ENCODE measurements at regions not wholly inside any gene's neighbourhood (a gene's known extent, or its start where the extent isn't known, plus 50 kb on each side); places are given as distances from the start of the nearest gene placed in this dataset.
A peak's percentile ranks its signal among the peaks of the same experiment; 100 is the strongest.
"Not testable (repeated sequence)": the region's sequence is repeated elsewhere in the genome, so short reads cannot be mapped to it uniquely, and the experiment has no call there.

DNA sequence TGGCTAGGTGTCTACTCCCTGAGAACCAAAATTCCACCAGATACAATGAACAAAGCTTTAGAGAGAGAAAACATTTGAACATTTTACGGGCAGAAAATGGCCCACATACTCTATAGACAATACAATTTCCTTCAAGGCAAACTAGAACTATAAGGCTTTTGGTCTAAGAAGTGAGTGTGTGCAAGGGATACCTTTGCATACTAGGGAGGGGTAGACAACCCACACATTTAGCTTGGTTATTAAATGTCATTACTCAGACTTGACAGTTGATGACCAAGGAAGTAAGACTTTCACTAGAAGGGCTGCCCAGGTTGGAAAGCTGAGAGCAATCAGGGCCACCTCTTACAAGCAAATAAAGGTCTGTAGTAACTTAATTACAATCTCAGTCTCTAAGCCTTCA is 64.0 kb upstream of the PLEKHM1 start:
- DNase-seq (ENCODE audit: low spot score); intact Hi-C loops (cut with DNase I): not testable (repeated sequence)

DNA sequence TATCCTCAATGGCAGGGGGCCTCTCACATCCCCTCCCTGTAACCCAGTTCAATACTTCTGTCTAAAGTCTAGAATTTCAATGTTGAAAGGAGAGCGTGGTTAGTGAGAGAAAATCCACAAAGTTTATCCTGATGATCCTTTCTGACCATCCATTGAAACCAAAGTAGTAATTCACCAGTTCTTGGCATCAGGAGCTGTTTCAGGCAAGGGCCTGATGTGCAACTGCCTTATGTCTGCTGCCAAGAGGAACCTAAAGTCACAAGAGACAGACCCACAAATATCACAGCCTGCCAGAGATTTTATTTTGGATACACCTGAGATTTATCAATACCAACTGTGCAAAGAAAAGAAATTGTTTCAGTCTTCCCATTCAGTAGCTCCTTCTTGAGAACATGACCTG is 68.3 kb upstream of the PLEKHM1 start:
- intact Hi-C loops (cut with DNase I); DNase-seq (ENCODE audit: low spot score): not testable (repeated sequence)

DNA sequence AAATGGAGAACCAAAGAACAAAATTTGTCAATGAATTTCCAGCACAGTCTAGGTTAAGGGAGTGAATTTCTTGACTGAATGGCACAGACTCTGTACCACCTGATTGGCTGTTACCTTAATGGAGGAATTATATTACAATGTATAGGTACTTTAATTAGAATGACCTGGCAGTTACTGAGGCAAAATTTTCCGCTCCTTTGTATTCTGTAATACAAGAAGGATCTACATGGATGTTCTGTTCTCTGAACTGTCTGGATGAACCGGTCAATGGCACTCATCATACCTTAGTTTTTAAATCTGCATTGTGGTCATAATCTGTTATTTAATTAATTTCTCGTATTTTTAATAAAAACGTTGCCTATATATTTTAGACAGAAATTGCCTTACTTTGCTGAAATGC is 72.3 kb upstream of the PLEKHM1 start:
- DNase-seq (ENCODE audit: low spot score); intact Hi-C loops (cut with DNase I): not testable (repeated sequence)

DNA sequence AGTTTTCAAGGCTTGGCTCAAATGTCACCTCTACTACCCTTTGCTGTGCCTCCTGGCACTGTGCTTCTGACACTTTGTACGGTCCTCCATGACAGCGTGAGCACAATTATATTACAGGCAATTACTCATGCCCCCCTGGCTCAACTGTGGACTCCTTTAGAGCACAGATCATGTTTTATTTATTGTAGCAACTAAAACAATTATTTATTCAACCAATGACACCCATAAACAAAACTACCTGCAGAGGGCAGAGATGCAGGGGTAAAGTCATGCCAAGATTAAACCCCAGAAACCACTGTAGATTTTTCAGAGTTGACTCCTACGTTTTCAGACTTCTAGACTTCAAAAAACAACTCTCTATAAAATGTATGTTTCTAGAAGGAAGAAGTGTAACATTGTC is 72.8 kb upstream of the PLEKHM1 start:
- intact Hi-C loops (cut with DNase I); DNase-seq (ENCODE audit: low spot score): not testable (repeated sequence)

DNA sequence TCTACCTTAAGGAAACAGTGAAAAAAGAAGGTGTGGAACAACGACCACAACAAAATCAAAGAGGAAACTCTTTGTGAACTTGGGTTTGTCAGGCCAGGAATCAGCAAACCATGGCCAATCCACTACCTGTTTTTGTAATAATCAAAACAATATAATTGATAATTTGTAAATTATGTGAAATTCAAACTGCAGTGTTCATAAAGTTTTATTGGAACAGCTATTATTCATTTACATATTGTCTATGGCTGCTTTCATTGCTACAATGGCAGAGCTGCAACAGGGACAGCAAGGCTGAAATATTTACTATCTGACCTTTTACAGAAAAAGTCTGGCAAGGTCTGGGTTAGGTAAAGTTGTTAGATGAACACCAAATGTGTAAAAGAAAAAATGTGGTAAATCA is 77.8 kb upstream of the PLEKHM1 start:
- DNase-seq (ENCODE audit: low spot score); intact Hi-C loops (cut with DNase I): not testable (repeated sequence)

DNA sequence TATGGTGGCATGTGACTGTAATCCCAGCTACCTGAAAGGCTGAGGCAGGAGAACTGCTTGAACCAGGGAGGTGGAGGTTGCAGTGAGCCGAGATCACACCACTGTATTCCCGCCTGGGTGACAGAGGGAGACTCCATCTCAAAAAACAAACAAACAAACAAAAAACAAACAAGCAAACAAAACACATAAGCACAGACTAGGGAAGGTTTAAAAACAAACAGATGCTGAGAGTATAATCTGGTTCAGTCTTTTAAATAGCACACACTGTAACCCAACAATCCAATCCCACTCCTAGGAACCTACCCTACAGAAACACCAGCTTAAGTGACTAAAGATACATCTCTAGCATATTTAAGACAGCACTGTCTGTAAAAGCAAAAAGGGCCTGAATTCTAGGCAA is 82.8 kb upstream of the PLEKHM1 start:
- DNase-seq (ENCODE audit: low spot score); intact Hi-C loops (cut with DNase I): not testable (repeated sequence)

DNA sequence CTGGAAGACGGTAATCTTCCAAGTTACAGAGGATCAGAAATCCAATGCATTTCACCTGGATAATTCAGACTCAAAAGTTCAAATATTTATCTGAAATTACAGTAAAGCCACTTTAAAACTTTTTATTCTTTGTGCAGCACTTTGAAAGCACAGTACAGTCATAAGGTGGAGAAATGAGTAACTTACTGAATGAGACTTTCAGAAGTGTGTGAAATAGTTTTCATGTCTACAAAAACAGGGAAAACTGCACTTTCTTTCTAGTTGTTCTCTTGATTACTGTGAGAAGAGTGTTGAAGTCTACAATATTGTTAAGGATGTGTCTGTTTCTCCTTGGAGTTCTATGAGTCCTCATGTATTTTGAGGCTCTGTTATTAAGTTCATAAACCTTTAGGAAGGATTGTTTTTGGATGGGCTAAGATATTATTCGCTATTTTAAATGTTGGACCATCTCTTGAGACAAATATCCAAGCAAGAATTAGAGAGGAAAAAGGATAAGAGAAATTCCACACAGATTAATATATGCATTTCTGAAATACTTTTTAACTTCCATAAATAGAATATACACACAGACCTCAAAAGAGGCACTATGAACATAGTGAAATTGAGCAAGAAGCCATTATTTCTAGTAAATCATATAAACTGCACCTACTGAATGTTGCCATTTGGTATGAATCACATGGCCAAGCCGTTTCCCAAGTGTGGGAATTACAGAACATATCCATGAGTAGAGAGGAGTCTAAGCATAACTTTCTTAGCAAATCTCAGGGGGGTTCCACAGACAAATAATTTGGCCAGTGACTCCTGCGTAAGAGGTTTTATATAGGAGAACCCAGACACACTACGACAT is 83.6 kb upstream of the PLEKHM1 start:
- DNase-seq (ENCODE audit: low spot score) = no peak
- intact Hi-C loops (cut with DNase I) = no loop called here

DNA sequence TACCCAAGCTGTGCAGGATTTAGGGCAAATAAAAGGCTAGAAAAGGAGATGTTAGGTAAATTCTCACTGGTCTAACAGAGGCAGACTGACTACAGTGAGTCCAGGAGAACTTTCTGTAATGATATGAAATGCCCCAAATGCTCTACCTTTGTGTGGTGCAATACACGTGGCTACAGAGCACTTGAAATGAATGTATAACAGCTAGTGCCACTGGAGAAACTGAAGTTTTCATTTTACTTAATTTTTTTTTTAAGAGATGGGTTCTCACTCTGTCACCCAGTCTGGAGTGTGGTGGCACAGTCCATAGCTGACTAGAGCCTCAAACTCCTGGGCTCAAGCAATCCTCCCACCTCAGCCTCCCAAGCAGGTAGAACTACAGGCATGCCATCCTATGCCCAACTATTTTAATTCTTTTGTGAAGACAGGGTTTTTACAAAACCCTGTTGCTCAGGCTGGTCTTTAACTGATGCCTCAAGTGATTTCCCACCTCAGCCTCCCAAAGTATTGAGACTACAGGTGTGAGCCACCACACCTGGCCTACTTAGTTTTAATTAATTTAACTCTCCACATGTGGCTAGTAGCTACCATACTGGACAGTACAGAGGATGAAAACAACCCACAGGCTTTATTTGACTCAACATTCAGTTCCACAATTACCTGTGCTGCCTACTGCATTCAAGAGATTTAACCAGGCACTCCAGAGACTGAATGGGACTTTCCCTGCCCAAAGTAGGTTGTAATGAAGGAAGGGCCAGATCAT is 84.8 kb upstream of the PLEKHM1 start:
- intact Hi-C loops (cut with DNase I) = no loop called here
- DNase-seq (ENCODE audit: low spot score) = no peak

DNA sequence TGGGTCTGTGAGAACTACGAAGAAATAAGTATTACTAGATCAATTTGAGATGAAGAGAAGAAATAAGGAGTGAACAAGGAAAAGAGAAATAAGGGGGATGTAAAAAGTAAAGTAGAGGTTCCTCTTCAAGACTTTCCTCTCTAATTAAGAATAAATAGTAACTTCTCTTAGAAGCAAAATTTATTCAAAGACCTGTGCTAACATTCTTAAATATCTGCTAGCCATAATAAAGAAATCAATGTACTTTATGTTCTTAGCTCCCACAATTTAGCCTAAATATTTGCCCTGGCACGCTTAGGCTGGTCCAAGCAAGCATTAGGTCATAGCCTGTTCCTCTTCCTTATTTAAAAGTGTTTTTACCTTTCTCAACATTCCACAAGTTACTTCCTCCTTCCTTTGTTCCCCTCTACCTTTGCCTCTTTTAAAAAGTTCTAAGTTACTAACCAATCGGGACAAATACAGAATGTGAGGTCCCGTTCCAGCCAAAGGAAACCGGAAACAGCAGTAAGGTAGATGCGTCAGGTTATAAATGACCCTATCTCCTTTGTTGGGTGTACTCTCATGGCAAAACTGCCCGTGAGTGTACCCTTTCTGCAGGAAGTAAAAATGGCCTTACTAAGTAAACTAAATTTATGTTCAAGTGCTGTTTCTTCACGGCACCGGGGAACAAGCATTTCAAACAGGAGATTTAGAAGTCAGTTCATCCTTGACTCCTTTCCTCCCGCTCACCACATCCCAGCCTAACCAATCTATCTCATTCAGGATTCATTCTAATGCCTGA is 86.2 kb upstream of the PLEKHM1 start:
- intact Hi-C loops (cut with DNase I); DNase-seq (ENCODE audit: low spot score): not testable (repeated sequence)

DNA sequence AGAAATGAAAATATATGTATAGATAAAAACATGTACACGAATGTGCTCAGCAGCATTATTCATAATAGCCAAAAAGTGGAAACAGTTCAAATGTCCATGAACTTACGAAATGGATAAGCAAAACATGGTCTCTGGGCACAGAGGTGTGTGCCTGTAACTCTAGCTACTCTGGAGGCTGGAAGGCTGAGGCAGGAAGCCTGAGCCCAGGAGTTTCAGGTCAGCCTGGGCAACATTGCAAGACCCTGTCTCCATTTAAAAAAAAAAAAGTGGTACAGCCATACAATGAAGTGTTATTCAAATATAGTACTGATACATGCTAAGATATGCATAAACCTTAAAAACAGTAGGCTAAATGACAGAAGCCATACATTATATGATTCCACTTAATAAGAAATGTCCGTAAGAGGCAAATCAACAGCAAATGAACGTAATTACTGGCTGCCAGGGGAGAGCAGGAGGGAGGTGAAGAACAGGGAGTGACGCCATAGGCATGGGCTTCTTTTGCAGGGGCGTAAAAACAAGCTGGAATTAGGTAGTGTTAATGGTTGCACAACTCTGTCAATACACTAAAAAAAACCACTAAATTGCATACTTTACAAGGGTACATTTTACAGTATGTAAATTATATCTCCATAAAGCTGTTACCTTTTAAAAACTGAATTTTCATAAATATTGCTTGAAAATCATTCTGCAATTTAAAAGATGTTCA is 87.2 kb upstream of the PLEKHM1 start:
- intact Hi-C loops (cut with DNase I) = no loop called here
- no peak for DNase-seq (ENCODE audit: low spot score)

DNA sequence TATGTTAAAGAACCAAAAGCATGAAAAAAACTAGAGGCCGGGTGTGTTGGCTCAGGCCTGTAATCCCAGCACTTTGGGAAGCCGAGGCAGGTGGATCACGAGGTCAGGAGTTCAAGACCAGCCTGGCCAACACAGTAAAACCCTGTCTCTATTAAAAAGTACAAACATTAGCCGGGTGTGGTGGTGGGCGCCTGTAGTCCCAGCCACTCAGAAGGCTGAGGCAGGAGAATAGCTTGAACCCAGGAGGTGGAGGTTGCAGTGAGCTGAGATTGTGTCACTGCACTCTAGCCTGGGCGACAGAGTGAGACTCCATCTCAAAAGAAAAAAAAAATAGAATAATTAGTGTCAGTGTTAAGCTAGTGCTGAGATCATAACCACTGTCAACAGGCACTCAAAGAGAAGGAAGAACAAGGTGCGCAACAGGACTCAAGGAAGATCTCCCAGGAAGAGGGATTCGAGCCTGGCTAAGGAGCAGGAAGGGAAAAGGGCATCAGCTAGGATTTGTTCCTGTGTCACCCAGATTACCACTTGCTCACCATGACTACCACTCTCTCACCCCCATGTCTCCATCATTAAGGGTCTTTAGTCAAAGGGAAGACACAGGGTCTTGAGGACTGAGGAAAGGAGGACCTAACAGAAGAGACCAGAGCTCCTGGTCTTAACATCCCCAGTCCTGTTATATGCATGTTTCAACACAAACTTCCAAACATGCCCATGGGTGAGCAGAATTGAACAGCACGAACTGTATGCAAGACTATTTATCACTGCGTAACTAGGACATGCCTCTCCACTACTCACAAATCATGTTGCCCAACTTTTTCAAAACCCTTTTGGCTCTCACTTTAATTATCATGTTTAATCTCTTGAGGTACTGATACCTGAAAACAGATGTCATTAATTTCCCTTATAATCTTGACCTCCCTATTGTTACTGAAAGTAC is 88.3 kb upstream of the PLEKHM1 start:
- DNase-seq (ENCODE audit: low spot score) = no peak
- intact Hi-C loops (cut with DNase I) = no loop called here

DNA sequence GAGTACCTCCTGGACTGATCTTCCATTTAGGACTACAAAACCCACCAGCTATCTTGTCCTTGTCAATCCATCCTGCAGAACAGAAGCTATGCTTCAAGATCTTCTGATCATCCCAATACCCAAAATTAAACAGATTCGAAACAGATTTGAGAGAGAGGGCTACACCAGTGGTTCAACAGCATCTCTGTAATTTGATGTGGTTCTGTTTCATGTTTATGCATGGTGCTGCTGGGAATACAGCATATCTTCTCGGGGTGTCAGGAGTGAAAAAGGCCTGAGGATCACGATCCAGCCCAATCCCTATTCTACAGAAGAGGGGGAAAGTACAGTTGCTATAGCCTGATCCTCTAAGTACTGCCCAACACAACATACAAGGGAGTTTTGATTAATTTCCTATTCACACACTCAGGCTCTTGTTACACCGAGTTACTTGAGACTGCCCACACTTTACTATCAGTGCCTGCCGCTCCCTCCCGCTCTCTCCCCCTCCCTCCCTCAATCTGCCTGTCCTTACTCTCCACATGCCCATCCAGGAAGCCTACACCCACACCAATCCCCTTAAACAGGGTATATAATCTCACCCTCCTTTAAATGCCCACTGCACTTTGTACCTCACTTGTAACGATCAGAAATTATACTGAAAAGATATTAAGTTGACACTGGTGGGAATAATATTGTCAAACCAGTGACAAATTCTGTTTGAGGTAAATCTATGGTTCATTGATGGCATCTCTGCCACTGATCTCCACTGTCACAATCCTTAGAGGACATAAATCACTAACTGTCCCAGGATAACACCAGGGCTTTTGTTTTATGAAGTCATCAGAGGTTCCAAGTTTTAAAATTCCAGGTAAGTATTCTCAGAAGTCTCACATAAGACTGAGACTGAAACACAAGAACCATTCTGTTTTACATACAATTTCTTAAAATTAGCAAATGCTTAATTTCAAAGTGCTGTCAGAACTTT is 89.3 kb upstream of the PLEKHM1 start:
- intact Hi-C loops (cut with DNase I) = no loop called here
- no peak for DNase-seq (ENCODE audit: low spot score)

DNA sequence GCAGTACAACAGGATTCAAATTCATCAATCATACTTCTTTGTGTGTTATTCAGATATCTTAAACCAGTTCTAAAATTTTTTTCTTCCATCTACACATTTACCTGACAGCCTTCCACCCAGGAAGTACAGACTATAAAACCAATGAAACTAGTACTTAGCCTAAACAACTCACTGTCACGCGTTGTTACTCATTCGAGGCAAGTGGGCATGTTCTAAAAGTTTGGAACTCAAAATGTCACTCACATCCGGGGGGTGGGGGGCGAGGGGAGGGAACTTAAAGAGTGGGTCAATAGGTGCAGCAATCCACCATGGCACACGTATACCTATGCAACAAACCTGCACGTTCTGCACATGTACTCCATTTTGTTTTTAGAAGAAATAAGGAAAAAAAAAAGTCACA is 90.4 kb upstream of the PLEKHM1 start:
- intact Hi-C loops (cut with DNase I) = no loop called here
- no peak for DNase-seq (ENCODE audit: low spot score)

DNA sequence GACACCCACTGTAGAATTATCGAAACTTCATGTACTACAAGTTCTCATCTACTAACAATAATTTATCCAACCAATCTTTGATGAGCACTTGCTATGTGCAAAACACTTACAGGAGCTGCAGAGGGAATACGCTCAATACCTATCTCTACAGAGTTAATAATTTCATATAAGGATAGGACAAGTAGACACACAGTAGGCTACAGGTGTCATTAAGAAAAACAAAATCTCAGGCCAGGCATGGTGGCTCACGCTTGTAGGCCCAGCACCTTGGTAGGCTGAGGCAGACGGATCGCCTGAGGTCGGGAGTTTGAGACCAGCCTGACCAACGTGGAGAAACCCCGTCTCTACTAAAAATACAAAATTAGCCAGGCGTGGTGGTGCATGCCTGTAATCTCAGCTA is 91.3 kb upstream of the PLEKHM1 start:
- intact Hi-C loops (cut with DNase I) = no loop called here
- DNase-seq (ENCODE audit: low spot score) = no peak

DNA sequence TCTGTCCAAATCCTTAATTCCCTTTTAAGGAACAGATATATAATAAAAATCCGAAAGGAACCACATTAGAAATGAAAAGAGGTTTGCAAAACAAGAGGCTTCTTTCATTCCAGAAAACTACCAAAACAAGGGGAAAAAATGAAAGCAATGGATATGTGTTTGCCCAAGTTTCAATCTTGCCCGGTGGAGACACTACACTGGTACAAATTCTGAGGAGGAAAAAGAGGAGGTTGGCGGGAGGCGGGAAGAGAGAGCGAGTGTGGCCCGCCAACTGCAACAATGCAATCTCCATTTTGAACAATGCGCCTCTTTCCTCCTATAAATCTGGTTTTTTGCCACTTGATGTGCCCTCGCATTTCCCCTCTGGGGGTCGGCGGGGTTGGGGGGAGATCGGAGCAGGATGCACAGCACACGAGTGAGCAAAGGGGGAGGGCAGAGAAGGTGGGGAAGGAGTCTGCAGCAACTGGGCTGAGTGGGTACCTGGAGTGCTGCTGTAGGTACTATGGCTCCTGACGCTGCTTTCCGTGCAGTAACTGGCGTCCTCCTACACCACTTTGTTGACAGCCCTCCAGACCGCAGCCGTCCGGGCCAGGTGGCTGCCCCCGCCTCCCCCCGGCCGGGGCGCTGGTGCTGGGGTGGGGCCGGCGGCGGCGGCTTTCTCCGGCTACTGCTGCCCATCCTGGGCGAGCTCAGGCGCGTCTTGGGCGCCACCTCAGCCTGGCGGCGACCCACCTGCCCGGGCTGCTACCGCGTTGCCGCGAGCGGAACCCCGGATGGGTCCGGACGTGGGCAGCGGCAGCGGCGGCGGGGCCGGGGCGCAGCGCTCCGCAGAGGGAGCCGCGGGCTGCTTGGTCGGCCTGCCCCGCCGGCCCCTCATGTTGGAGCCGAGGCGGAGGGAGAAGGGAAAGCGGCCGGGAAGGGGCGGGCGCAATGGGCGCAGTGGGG is 93.8 kb upstream of the PLEKHM1 start:
- DNase-seq (ENCODE audit: low spot score) = peak; percentile 87
- intact Hi-C loops (cut with DNase I) = no loop called here

DNA sequence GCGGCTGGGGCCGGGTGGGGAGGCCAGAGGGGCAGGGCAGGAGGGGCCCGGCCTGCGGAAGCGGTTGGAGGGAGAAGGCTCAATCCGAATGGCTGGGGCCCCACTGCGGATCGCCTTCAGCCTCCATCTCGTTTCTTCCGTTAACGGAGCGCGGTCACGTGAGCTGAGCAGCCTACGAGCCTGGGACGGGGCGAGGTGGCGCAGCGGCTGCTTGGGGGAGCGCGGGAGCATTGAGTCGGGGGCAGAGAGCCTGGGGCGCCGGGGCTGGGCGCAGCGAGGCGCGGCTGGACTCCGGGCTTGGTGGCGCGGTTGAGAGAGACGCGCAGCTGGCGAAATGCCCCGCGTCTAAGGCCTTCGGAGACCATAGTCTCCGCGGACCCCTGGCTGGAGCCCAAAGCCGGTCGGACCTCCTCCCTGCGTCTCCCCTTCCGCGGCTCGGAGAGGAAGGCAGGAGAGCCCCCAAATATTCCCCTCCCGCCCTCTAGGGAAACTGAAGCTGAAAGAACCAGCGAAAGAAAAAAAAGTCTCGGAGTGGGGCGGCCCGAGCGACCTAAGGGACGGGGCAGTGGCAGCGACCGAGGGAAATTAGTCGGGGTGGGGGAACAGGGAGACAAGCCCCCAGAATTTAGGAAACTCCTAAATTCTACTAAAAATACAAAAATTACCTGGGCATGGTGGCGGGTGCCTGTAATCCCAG is 94.7 kb upstream of the PLEKHM1 start:
- peak; percentile 96 for DNase-seq (ENCODE audit: low spot score)
- intact Hi-C loops (cut with DNase I) = not testable (repeated sequence)

Measured in cardiac septum (tissue), 1 donor.